ENCODE measurements at regions not wholly inside any gene's neighbourhood (a gene's known extent, or its start where the extent isn't known, plus 50 kb on each side); places are given as distances from the start of the nearest gene placed in this dataset.

- TF ChIP-seq ATF3 (IDR thresholded peaks at IDR 0.05), result no peak
- TF ChIP-seq, protein P1, sequence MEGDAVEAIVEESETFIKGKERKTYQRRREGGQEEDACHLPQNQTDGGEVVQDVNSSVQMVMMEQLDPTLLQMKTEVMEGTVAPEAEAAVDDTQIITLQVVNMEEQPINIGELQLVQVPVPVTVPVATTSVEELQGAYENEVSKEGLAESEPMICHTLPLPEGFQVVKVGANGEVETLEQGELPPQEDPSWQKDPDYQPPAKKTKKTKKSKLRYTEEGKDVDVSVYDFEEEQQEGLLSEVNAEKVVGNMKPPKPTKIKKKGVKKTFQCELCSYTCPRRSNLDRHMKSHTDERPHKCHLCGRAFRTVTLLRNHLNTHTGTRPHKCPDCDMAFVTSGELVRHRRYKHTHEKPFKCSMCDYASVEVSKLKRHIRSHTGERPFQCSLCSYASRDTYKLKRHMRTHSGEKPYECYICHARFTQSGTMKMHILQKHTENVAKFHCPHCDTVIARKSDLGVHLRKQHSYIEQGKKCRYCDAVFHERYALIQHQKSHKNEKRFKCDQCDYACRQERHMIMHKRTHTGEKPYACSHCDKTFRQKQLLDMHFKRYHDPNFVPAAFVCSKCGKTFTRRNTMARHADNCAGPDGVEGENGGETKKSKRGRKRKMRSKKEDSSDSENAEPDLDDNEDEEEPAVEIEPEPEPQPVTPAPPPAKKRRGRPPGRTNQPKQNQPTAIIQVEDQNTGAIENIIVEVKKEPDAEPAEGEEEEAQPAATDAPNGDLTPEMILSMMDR (IDR thresholded peaks at IDR 0.05 in 2 of 3, conservative IDR thresholded peaks at IDR 0.05 in 1 of 3; ENCODE audit: borderline replicate concordance in 1 of 3, insufficient read depth in 1 of 3, low read depth in 2 of 3, low read length in 2 of 3), result no peak
- no peak for TF ChIP-seq EGR1 (IDR thresholded peaks at IDR 0.05; ENCODE audit: low read depth)
- TF ChIP-seq EZH2phosphoT487 (IDR thresholded peaks at IDR 0.05; ENCODE audit: borderline replicate concordance), result no peak
- no peak for TF ChIP-seq JUND (IDR thresholded peaks at IDR 0.05)
- TF ChIP-seq POLR2A (IDR thresholded peaks at IDR 0.05; ENCODE audit: borderline replicate concordance, extremely low read depth, insufficient read depth, insufficient read length), result no peak
Measured at GRCh38 chr1:30179942-30180543, 543.3 kb downstream of the MATN1 start.

Measured in HCT116 (cell line).